Activated CD4-positive, CD25-positive, alpha-beta regulatory T cell treated with anti-CD3 and anti-CD28 coated beads, Interleukin-2, amount 50 U/mL, for 72 hours (primary cell): ENCODE measurements at regions not wholly inside any gene's neighbourhood (a gene's known extent, or its start where the extent isn't known, plus 50 kb on each side); places are given as distances from the start of the nearest gene placed in this dataset.

Experiments used
- DNase-seq: peaks from one replicate; pipeline ENCODE4 v3.0.0; 2021

- no peak for DNase-seq
Observed at GRCh38 chr18:38459131-38459994, 893.8 kb upstream of the CELF4 start.

DNA sequence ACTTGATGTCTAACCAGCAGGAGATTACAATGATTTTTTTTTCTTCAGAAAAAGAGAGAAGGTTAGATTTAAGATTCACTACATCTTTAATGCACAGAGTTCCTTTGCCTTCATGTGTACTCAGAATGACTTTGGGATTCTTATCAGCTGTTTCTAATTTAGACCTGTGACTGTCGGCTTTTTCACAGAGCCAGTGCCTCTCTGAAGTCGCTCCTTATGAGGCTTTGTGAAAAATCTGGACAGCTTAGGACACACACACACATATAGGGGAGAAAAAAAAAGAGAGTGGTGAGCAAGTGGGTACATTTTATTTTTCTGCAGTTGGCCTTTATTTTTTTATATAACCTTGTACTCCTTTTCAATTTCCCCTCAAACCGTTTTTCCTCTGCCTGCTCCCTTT lies 893.1 kb upstream of the CELF4 start:
- DNase-seq = no peak

GRCh38 chr18:38456253-38456652 lies 890.7 kb upstream of the CELF4 start:
- no peak for DNase-seq

DNA sequence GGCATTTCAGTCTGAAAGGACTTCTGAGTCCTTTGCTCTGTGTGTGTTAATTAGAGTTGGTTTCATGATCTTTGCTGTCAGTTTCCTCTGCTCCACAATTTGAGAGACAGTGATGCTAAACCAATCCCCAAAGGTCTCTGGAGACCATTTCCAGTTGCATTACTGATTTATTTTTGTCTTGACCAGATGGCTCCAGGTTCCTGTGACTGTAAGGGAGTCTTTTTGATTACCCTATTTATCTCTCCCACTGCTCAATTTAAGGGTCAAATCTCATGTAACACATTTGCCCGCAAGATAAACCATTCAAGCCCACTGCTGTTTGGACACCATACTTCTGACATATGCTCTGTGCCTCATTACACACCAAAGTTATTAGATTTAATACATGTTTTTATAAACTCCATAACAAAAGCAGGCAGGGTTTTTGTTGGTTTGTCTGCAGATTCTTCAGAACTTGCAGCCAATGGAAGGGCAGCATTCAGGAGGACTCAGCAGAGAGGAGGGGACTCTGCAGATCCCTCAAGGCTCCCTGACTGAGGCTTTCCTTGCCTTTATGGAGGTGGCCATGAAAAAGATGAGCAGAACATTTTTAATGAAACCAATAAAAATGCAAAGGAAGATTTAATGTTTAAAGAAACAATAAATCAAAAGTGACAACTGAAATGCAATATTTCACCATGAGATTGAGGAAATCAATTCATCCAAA lies 889.3 kb upstream of the CELF4 start:
- DNase-seq = no peak

- DNase-seq = no peak
Observed at GRCh38 chr18:38453880-38454279, 888.3 kb upstream of the CELF4 start.

- no peak for DNase-seq
Observed at GRCh38 chr18:38450876-38451275, 885.3 kb upstream of the CELF4 start.

GRCh38 chr18:38445804-38446145 lies 880.2 kb upstream of the CELF4 start:
- no peak for DNase-seq

- no peak for DNase-seq
Observed at GRCh38 chr18:38444971-38445803, 879.6 kb upstream of the CELF4 start.

DNA sequence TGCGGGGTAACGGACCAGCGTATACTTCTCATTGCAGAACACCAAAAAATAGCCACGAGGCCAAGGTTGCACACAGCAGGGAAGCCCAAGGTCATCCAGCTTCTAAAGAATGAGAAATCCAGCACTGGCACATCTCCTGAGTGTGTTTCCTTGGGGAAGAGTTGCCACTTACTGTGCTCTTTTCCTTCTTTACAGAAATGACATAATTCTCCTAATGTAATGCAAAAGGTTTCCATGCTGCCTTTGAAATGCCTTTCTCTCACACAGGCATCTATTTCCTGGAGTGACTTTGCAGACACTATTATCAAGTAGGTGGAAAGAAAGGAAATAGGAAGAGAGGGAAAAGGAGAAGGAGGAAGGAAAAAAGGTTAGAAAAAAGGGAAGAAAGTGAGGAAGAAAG lies 862.1 kb upstream of the CELF4 start:
- DNase-seq = no peak

- DNase-seq = no peak
Observed at GRCh38 chr18:38427234-38427633, 861.6 kb upstream of the CELF4 start.

GRCh38 chr18:38421872-38422615 lies 856.4 kb upstream of the CELF4 start:
- DNase-seq = no peak

DNA sequence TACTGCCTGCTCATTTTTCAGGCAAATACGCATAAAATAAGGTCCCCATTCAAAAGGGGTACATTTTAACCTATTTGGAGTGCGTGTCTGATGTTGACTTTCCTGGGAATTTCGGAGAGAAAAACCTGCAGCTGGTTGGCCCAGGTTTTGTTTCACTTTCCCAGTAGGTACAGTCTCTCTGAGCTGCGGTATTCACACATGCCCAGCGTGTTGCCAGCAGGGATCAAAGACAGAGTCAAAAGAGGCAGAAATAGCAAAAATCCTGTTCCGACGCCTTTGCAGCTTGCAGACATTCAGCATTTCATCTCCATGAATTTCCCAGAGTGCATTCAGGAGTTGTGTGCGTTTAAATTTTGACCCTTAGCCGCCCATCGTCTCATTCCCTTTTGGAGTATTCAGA lies 855.4 kb upstream of the CELF4 start:
- no peak for DNase-seq

DNA sequence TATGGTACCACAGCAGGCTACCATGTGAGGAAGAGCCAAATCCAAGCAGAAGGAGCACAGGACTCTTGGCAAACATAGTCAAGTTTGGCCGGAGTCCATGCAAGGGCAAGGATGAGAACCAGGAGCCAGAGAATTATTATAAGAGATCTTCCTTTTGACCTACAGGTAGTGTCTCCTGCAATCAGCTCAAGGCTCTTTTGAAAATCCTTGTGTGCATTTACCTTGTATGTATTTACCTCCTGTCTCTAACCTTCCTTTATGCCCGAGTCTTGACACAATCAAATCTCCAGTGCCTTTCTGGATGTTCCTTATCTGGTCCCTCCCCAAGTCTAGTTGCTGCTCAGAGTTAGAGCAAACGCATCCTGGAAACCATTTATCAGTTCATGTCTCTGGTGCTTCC lies 855.0 kb upstream of the CELF4 start:
- DNase-seq = no peak

- no peak for DNase-seq
Observed at GRCh38 chr18:38415811-38416210, 850.2 kb upstream of the CELF4 start.

GRCh38 chr18:38413193-38413592 lies 847.6 kb upstream of the CELF4 start:
- DNase-seq = no peak

- no peak for DNase-seq
Observed at GRCh38 chr18:38406607-38407006, 841.0 kb upstream of the CELF4 start.

GRCh38 chr18:38402509-38402908 lies 836.9 kb upstream of the CELF4 start:
- DNase-seq = no peak

DNA sequence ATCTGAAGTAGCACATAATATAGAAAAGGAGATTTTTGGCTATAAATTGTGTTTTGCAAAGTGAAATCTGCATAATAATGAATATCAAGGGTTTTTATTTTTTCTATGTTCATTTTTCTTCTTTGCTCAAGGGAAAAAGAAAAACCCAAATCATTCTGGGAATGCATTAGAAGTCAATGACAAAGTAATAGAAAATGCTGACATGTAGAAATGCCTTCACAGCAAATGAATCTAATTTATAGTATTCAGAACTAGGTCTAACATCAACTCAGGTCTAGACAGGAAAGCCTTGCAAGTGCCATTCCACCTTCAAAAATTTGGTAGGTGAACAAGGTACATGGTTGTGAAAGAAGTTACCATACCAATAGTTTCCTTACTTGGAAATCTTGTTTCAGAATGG lies 831.5 kb upstream of the CELF4 start:
- no peak for DNase-seq

- DNase-seq = no peak
Observed at GRCh38 chr18:38386146-38386545, 820.5 kb upstream of the CELF4 start.

- no peak for DNase-seq
Observed at GRCh38 chr18:38369772-38370690, 804.4 kb upstream of the CELF4 start.

GRCh38 chr18:38368886-38369285 lies 803.3 kb upstream of the CELF4 start:
- no peak for DNase-seq

DNA sequence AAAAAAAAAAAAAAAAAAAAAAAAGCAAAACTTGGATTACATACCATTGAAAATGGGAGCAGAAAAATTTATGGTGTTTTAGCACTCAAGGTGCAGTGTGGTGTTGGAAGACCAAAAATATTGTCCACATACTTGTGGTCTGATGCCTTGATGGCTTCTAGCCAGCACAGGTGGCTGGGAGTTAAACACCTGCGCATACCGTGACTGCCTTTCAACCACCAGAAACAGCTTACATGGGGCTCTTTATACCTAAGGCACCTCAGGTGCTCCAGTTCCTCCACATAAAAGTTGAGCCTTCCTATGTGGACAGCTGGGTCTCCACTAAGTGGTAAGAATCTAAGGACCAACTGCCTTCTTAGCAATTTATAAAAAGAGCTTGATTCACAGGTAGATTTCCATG lies 802.6 kb upstream of the CELF4 start:
- DNase-seq = no peak
